PC-3 (cell line): ENCODE measurements at regions not wholly inside any gene's neighbourhood (a gene's known extent, or its start where the extent isn't known, plus 50 kb on each side); places are given as distances from the start of the nearest gene placed in this dataset.

ENCODE experiments used
- ATAC-seq: fragments of 200-7000 bp; cut with Tn5 transposase; 2 replicates; pipeline ENCODE4 v1.9.1; 2020; ENCODE audit warnings: mild to moderate bottlenecking, moderate library complexity
- BruUV-seq: library from RNA; stranded (reverse); fragments of 400-500 nt; replicated peaks from 2 replicates; lab custom pipeline; 2021; lab: Mats Ljungman, UMichigan
- CTCF ChIA-PET: fragments of 300-600 bp; sonication (Branson Sonifier 250); formaldehyde crosslinking; loops from one replicate; lab custom pipeline; 2022; ENCODE audit warnings: antibody characterized with exemption; lab: Charles Lee
- POLR2A ChIA-PET: fragments of 300-600 bp; sonication (Branson Sonifier 250); formaldehyde crosslinking; loops from one replicate; lab custom pipeline; 2022; ENCODE audit warnings: antibody characterized with exemption; ENCODE audit not compliant: unreplicated experiment; lab: Charles Lee
- DNase-seq: peaks from one replicate; pipeline ENCODE4 v3.0.0-alpha.2; 2015
- H2AFZ ChIP-seq: fragments of 300-600 bp; sonication (generic); 2 replicates; pipeline ENCODE4 v1.6.0; 2016; ENCODE audit warnings: antibody characterized with exemption, low read length
- H3F3A ChIP-seq: fragments of 300-600 bp; sonication (generic); one replicate; pipeline ENCODE4 v1.6.0; 2017; ENCODE audit warnings: antibody characterized with exemption, low read length, control low read depth, mild to moderate bottlenecking; ENCODE audit not compliant: unreplicated experiment
- H3K27ac ChIP-seq: fragments of 300-600 bp; sonication (generic); 2 replicates; pipeline ENCODE4 v1.5.1; 2016; ENCODE audit warnings: mild to moderate bottlenecking, low read length
- H3K27me3 ChIP-seq: fragments of 300-600 bp; sonication (generic); 2 replicates; pipeline ENCODE4 v1.6.1; 2016; ENCODE audit warnings: low read length, mixed read lengths
- H3K36me3 ChIP-seq: fragments of 300-600 bp; sonication (generic); 2 replicates; pipeline ENCODE4 v1.6.1; 2016; ENCODE audit warnings: low read depth, mixed run types, low read length, mixed read lengths
- H3K4me1 ChIP-seq: fragments of 300-600 bp; sonication (generic); 2 replicates; pipeline ENCODE4 v1.5.1; 2016; ENCODE audit warnings: low read length; ENCODE audit not compliant: insufficient read depth
- H3K4me2 ChIP-seq: fragments of 300-600 bp; sonication (generic); 2 replicates; pipeline ENCODE4 v1.6.0; 2016; ENCODE audit warnings: low read length
- H3K4me3 ChIP-seq: fragments of 300-600 bp; sonication (generic); 2 replicates; pipeline ENCODE4 v1.5.1; 2016; ENCODE audit warnings: mild to moderate bottlenecking, low read length, mixed read lengths
- H3K79me2 ChIP-seq: fragments of 300-600 bp; sonication (generic); 2 replicates; pipeline ENCODE4 v1.6.1; 2017; ENCODE audit warnings: low read length, mixed read lengths
- H3K9ac ChIP-seq: fragments of 300-600 bp; sonication (generic); 2 replicates; pipeline ENCODE4 v1.6.0; 2016; ENCODE audit warnings: mild to moderate bottlenecking, low read length
- H3K9me2 ChIP-seq: fragments of 300-600 bp; sonication (generic); replicated peaks from 2 replicates; pipeline ENCODE4 v1.6.1; 2016; ENCODE audit warnings: mixed run types, low read length, mixed read lengths
- H3K9me3 ChIP-seq: fragments of 300-600 bp; sonication (generic); 2 replicates; pipeline ENCODE4 v1.6.1; 2016; ENCODE audit warnings: low read length, mixed read lengths
- H4K20me1 ChIP-seq: fragments of 300-600 bp; sonication (generic); 2 replicates; pipeline ENCODE4 v1.6.1; 2016; ENCODE audit warnings: low read length, mixed read lengths
- EZH2 ChIP-seq: fragments of 300-600 bp; sonication (generic); IDR thresholded peaks from one replicate; pipeline ENCODE4 v1.6.1; 2017; ENCODE audit warnings: antibody characterized with exemption, mild to moderate bottlenecking, low read length; ENCODE audit not compliant: unreplicated experiment
- EZH2phosphoT487 ChIP-seq: fragments of 300-600 bp; sonication (generic); IDR thresholded peaks from 2 replicates; pipeline ENCODE4 v1.6.1; 2018; ENCODE audit warnings: mild to moderate bottlenecking, antibody characterized with exemption, low read length, borderline replicate concordance
- intact Hi-C: fragments of 100-400 bp; cut with micrococcal nuclease; formaldehyde crosslinking; loops from 2 replicates; pipeline ENCODE4 v1.9.0; 2023
- TF ChIP-seq, protein P1 (sequence below): fragments of 300-600 bp; sonication (generic); conservative IDR thresholded peaks from 2 replicates; pipeline ENCODE4 v1.5.1; 2017; ENCODE audit warnings: antibody characterized with exemption, low read depth, mild to moderate bottlenecking, low read length

GRCh38 chr6:80465513-80465912 lies 359.0 kb downstream of the BCKDHB start:
- H3K79me2 ChIP-seq: no peaks in the 10 kb centered on the region
- no peak overlapping the region for H3K9ac ChIP-seq
- ATAC-seq: no peak
- TF ChIP-seq, protein P1, sequence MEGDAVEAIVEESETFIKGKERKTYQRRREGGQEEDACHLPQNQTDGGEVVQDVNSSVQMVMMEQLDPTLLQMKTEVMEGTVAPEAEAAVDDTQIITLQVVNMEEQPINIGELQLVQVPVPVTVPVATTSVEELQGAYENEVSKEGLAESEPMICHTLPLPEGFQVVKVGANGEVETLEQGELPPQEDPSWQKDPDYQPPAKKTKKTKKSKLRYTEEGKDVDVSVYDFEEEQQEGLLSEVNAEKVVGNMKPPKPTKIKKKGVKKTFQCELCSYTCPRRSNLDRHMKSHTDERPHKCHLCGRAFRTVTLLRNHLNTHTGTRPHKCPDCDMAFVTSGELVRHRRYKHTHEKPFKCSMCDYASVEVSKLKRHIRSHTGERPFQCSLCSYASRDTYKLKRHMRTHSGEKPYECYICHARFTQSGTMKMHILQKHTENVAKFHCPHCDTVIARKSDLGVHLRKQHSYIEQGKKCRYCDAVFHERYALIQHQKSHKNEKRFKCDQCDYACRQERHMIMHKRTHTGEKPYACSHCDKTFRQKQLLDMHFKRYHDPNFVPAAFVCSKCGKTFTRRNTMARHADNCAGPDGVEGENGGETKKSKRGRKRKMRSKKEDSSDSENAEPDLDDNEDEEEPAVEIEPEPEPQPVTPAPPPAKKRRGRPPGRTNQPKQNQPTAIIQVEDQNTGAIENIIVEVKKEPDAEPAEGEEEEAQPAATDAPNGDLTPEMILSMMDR: no peak
- TF ChIP-seq EZH2phosphoT487: no peak
- no peak for TF ChIP-seq EZH2
- ChIA-PET POLR2A (no interaction called here), CTCF (no interaction called here)
- DNase-seq: no peak
- H3F3A ChIP-seq: no peaks in the 10 kb centered on the region
- H3K9me3 ChIP-seq: no peaks in the 10 kb centered on the region
- no peaks in the 10 kb centered on the region for H3K36me3 ChIP-seq
- H4K20me1 ChIP-seq: no peaks in the 10 kb centered on the region
- no peaks in the 10 kb centered on the region for H3K27me3 ChIP-seq
- H3K4me3 ChIP-seq: no peak overlapping the region
- intact Hi-C loops: no loop called here
- no TSS peak for BruUV-seq
- no peak overlapping the region for H2AFZ ChIP-seq
- H3K27ac ChIP-seq: no peak overlapping the region
- no peaks in the 10 kb centered on the region for H3K9me2 ChIP-seq
- H3K4me1 ChIP-seq: no peaks in the 10 kb centered on the region
- no peak overlapping the region for H3K4me2 ChIP-seq

DNA sequence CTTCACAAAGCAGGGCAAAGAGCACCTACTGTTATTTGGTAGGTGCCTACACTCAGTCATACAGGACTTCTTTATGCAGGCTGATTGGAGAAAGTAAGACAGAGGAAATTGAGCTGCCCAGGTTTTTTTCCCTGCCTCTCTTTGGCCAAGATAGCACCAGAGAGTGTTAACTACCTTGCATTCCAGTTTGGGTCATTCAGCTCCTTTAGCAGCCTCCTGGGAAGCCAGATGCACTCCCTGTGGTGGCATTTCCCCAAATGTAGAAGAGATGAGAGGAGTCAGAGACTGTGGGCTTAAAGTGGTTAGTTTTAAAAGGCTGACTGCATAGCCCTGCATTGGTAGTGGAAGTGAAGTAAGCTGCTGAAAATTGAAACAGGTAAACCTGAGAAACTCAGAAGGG lies 358.4 kb downstream of the BCKDHB start:
- Histone ChIP-seq H3K9me3 (no peaks in the 10 kb centered on the region), H3K9ac (no peak overlapping the region), H2AFZ (no peak overlapping the region), H3K36me3 (no peaks in the 10 kb centered on the region), H3K27ac (no peak overlapping the region), H3K79me2 (no peaks in the 10 kb centered on the region), H3F3A (no peaks in the 10 kb centered on the region), H4K20me1 (no peaks in the 10 kb centered on the region), H3K4me2 (no peak overlapping the region), H3K27me3 (no peaks in the 10 kb centered on the region), H3K4me1 (no peaks in the 10 kb centered on the region), H3K4me3 (no peak overlapping the region), H3K9me2 (no peaks in the 10 kb centered on the region)
- ChIA-PET CTCF (no interaction called here), POLR2A (no interaction called here)
- no TSS peak for BruUV-seq
- intact Hi-C loops: no loop called here
- no peak for TF ChIP-seq EZH2
- TF ChIP-seq EZH2phosphoT487: no peak
- TF ChIP-seq, protein P1: no peak
- DNase-seq (no peak), ATAC-seq (no peak)

DNA sequence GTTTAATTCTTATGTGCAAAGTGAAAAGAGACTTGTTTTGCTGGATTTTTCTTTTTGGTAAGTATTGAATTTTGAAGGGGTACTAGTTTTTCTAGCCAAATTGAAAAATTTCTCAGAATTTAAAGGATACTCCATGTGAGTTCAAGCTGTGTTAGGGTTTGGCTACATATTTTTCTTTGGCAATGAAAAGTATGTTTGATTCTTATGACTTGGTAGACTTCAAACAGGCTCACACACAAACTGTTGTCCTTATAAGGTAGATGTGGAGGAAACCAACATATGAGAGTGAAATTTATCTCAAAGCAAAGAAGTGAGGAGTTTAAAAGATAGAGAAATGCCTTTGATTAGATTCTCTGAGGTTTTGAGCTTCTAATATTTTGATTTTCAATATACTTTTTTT lies 356.7 kb downstream of the BCKDHB start:
- no peaks in the 10 kb centered on the region for H4K20me1 ChIP-seq
- peaks cover 2% of the 10 kb centered on the region for H3K4me1 ChIP-seq
- no peak overlapping the region for H3K4me3 ChIP-seq
- no peaks in the 10 kb centered on the region for H3K27me3 ChIP-seq
- no peak overlapping the region for H3K9ac ChIP-seq
- no peaks in the 10 kb centered on the region for H3K9me3 ChIP-seq
- no TSS peak for BruUV-seq
- POLR2A ChIA-PET: no interaction called here
- ATAC-seq (no peak), DNase-seq (no peak)
- CTCF ChIA-PET: no interaction called here
- H2AFZ ChIP-seq: no peak overlapping the region
- H3K4me2 ChIP-seq: no peak overlapping the region
- no peak for TF ChIP-seq EZH2
- TF ChIP-seq, protein P1: no peak
- TF ChIP-seq EZH2phosphoT487: no peak
- intact Hi-C loops: no loop called here
- H3K79me2 ChIP-seq: no peaks in the 10 kb centered on the region
- no peaks in the 10 kb centered on the region for H3F3A ChIP-seq
- H3K9me2 ChIP-seq: no peaks in the 10 kb centered on the region
- H3K27ac ChIP-seq: no peak overlapping the region
- H3K36me3 ChIP-seq: no peaks in the 10 kb centered on the region
